DMS53 (cell line): ENCODE measurements at regions not wholly inside any gene's neighbourhood (a gene's known extent, or its start where the extent isn't known, plus 50 kb on each side); places are given as distances from the start of the nearest gene placed in this dataset.

Source experiments
- DNase-seq: peaks from one replicate; lab custom pipeline; 2025; lab: John Stamatoyannopoulos, UW

GRCh38 chrX:138534410-138534809, 177.1 kb downstream of the FGF13 start:
- no peak for DNase-seq

GRCh38 chrX:138519296-138519695, 192.2 kb downstream of the FGF13 start:
- peak; percentile 94 for DNase-seq

- DNase-seq: no peak
These were observed 207.2 kb downstream of the FGF13 start for GRCh38 chrX:138504273-138504672.

GRCh38 chrX:138492371-138492770, 219.1 kb downstream of the FGF13 start:
- no peak for DNase-seq

GRCh38 chrX:138487866-138488265, 223.7 kb downstream of the FGF13 start:
- peak; percentile 2 for DNase-seq

GRCh38 chrX:138485767-138486166, 225.8 kb downstream of the FGF13 start:
- no peak for DNase-seq

GRCh38 chrX:138485224-138485623, 226.3 kb downstream of the FGF13 start:
- DNase-seq: no peak

- DNase-seq: no peak
These were observed 227.1 kb downstream of the FGF13 start for GRCh38 chrX:138484451-138484850.

GRCh38 chrX:138481649-138482048, 229.9 kb downstream of the FGF13 start:
- no peak for DNase-seq

GRCh38 chrX:138463476-138463875, 248.0 kb downstream of the FGF13 start:
- DNase-seq: no peak
